Right lobe of liver (tissue), 4 donors: ENCODE measurements at regions not wholly inside any gene's neighbourhood (a gene's known extent, or its start where the extent isn't known, plus 50 kb on each side); places are given as distances from the start of the nearest gene placed in this dataset.

ENCODE experiments used
- CTCF ChIP-seq, 4 donors: fragments of 200-600 bp in 3 of 4; fragments of 450-650 bp in 1 of 4; IDR thresholded peaks; one replicate each; pipeline versions ENCODE4 v1.5.1 to v1.8.0; 2016 to 2022; ENCODE audit warnings: antibody characterized with exemption in 4 of 4, mild to moderate bottlenecking in 2 of 4
- POLR2A ChIP-seq: fragments of 450-650 bp; IDR thresholded peaks from one replicate; pipeline ENCODE4 v1.6.1; 2017; ENCODE audit warnings: antibody characterized with exemption, mild to moderate bottlenecking
- donor health status: DM: no; HTN: no; CAD: no.
- donor health status: DM: no; HTN: no; CAD: no.
- donor health status: DM: no; HTN: yes; CAD: no.

- no peak for TF ChIP-seq POLR2A
- no peak for TF ChIP-seq CTCF (IDR thresholded peaks at IDR 0.05)
Observed at GRCh38 chr7:156095908-156096539, 283.8 kb upstream of the SHH start.
